ENCODE measurements at regions not wholly inside any gene's neighbourhood (a gene's known extent, or its start where the extent isn't known, plus 50 kb on each side); places are given as distances from the start of the nearest gene placed in this dataset.

DNA sequence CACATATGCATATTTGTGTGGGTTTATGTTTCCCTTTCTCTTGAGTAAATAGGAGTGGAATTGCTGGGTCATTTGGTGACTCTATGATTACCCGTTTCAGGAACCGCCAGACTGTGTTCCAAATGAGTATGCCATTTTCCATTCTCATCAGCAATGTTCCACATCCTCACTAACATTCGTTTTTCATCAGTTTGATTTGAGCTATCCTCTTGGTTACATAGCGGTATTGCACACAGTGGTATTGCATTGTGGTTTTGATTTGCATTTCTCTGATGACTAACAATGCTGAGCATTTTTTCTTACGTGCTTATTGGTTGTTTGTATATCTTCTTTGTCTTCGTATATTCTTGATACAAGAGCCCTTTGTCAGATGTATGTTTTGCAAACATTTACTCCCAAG is 218.0 kb upstream of the AMOT start:
- Histone ChIP-seq H3K27ac (no peak overlapping the region), H3K9me3 (peaks cover 0 to 7% (median 0%) of the 10 kb centered on the region in 3 donors), H3K36me3 (no peaks in the 10 kb centered on the region), H3K4me3 (no peak overlapping the region), H3K27me3 (no peaks in the 10 kb centered on the region), H3K4me1 (no peaks in the 10 kb centered on the region)
- DNase-seq = no peak
- TF ChIP-seq, protein P1, sequence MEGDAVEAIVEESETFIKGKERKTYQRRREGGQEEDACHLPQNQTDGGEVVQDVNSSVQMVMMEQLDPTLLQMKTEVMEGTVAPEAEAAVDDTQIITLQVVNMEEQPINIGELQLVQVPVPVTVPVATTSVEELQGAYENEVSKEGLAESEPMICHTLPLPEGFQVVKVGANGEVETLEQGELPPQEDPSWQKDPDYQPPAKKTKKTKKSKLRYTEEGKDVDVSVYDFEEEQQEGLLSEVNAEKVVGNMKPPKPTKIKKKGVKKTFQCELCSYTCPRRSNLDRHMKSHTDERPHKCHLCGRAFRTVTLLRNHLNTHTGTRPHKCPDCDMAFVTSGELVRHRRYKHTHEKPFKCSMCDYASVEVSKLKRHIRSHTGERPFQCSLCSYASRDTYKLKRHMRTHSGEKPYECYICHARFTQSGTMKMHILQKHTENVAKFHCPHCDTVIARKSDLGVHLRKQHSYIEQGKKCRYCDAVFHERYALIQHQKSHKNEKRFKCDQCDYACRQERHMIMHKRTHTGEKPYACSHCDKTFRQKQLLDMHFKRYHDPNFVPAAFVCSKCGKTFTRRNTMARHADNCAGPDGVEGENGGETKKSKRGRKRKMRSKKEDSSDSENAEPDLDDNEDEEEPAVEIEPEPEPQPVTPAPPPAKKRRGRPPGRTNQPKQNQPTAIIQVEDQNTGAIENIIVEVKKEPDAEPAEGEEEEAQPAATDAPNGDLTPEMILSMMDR (IDR thresholded peaks at IDR 0.05) = no peak
- no peak for TF ChIP-seq POLR2A (IDR thresholded peaks at IDR 0.05)
- WGBS, 2 donors = 56 to 79% methylated on average over 6 of the region's 6 CpGs
- intact Hi-C loops (cut with DNase I) = no loop called here

DNA sequence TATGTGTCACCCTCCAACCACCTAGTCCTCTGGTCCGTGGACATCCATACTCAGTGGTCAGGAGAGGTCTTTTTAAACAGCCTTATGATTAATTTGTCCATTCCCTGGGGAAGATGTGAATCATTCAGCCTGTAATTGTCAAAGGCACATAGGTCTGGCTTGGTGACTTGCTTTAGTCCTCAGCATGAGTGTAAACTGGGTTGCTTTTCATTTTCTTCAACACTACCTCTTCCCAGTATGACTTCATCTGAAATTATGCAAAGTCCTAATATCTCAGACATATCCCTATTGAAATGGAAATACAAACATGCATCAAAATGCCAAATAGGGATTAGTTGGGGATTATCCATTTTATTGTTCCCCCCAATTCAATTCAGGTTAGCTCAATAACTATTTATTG is 208.3 kb upstream of the AMOT start:
- no peaks in the 10 kb centered on the region for H3K9me3 ChIP-seq
- no peak for DNase-seq

DNA sequence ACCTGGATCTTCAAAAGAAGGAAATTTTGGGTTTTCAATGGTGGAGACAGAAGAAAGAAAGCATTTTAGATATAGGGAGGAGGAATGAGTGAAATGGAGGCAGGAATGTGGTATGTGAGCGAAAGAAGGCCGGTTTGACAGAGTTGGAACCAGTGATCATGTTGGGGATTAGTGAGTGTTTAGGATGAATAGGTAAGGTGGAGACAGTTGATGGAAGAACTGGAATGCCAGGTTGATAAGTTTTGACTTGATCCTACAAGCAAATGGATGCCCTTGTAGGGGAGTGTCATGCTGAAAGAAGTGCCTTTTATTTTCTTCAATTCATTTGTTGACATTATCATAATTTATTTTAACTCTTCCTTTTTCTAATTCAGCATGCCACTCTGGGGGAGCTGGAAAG is 207.8 kb upstream of the AMOT start:
- Histone ChIP-seq H3K4me1 (peaks cover 0 to 12% (median 0%) of the 10 kb centered on the region in 3 donors), H3K36me3 (no peaks in the 10 kb centered on the region), H3K27ac (peak overlapping the region in 2 of 4 donors; percentile 17 to 26), H3K27me3 (no peaks in the 10 kb centered on the region), H3K4me3 (no peak overlapping the region), H3K9me3 (no peaks in the 10 kb centered on the region)
- intact Hi-C loops (cut with DNase I) = no loop called here
- no peak for DNase-seq
- TF ChIP-seq POLR2A (IDR thresholded peaks at IDR 0.05) = no peak
- TF ChIP-seq, protein P1 (IDR thresholded peaks at IDR 0.05) = no peak
- WGBS, 2 donors = 55 to 56% methylated on average over 2 of the region's 2 CpGs

More for the DNA sequence above, 208.3 kb upstream of the AMOT start:
- Histone ChIP-seq H3K27me3 (no peaks in the 10 kb centered on the region), H3K4me1 (peaks cover 0 to 12% (median 0%) of the 10 kb centered on the region in 3 donors), H3K36me3 (no peaks in the 10 kb centered on the region), H3K27ac (peak overlapping the region in 2 of 4 donors; percentile 17 to 26), H3K4me3 (no peak overlapping the region)
- WGBS, 2 donors = 17 to 44% methylated on average over 1 of the region's 1 CpG
- intact Hi-C loops (cut with DNase I) = no loop called here
- TF ChIP-seq POLR2A (IDR thresholded peaks at IDR 0.05) = no peak
- TF ChIP-seq, protein P1 (IDR thresholded peaks at IDR 0.05) = no peak

DNA sequence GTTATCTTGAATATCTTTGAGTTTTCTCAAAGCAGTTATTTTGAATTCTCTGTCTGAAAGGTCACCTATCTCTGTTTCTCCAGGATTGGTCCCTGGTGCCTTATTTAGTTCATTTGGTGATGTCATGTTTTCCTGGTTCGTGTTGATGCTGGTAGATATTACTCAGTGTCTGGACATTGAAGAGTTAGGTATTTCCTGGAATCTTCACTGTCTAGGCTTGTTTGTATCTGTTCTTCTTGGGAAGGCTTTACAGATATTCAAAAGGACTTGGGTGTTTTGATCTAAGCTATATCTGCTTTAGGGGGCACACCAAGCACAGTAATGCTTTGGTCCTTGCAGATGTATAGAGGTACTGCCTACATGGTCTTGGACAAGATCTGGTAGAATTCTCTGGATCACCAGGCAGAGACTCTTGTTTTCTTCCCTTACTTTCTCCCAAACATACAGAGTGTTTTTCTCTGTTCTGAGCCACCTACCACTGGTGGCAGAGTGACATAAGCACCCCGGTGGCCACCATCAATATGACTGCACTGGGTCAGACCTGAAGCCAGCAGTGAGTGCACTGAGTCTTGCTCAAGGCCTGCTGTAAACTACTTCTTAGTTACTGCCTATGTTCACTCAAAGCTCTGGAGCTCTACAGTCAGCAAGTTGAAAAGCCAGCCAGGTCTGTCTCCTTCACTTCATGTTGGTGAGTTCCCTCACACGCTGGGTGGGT is 193.5 kb upstream of the AMOT start:
- no peak for TF ChIP-seq POLR2A (IDR thresholded peaks at IDR 0.05)
- TF ChIP-seq, protein P1 (IDR thresholded peaks at IDR 0.05) = no peak
- intact Hi-C loops (cut with DNase I) = no loop called here
- Histone ChIP-seq H3K9me3 (peaks cover 0 to 10% (median 0%) of the 10 kb centered on the region in 3 donors), H3K4me3 (no peak overlapping the region), H3K27ac (no peak overlapping the region), H3K27me3 (no peaks in the 10 kb centered on the region), H3K4me1 (no peaks in the 10 kb centered on the region), H3K36me3 (no peaks in the 10 kb centered on the region)
- no peak for DNase-seq
- 47 to 58% methylated on average over 2 to 3 of the region's 3 CpGs for WGBS, 2 donors

DNA sequence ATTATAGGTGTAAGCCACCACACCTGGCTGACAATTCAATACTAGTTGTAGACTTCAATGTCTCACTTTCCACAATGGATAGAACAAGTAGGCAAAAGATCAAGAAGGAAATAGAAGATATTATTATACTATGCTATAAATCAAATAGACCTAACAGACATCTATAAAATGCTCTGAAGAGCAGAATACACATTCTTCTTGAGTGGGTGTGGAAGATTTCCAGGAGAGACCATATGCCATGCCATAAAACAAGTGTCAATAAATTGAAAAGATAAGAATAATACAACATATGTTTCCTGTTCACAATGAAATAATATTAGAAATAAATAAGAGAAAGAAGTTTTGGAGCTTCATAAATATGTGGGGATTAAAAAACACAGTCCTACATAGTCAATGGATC is 179.3 kb upstream of the AMOT start:
- Histone ChIP-seq H3K4me3 (no peak overlapping the region), H3K4me1 (no peaks in the 10 kb centered on the region), H3K36me3 (no peaks in the 10 kb centered on the region), H3K27ac (no peak overlapping the region), H3K9me3 (no peaks in the 10 kb centered on the region), H3K27me3 (peaks cover 0 to 4% (median 0%) of the 10 kb centered on the region in 4 donors)
- no peak for DNase-seq
- intact Hi-C loops (cut with DNase I) = no loop called here
- TF ChIP-seq, protein P1 (IDR thresholded peaks at IDR 0.05) = no peak
- TF ChIP-seq POLR2A (IDR thresholded peaks at IDR 0.05) = no peak

All from esophagus squamous epithelium (tissue), 5 donors.